SIG-M5 treated with dmso at 0.1 percent for 504 hours (cell line): ENCODE measurements at regions not wholly inside any gene's neighbourhood (a gene's known extent, or its start where the extent isn't known, plus 50 kb on each side); places are given as distances from the start of the nearest gene placed in this dataset.
"Not testable (repeated sequence)": the region's sequence is repeated elsewhere in the genome, so short reads cannot be mapped to it uniquely, and the experiment has no call there.

Source experiments
- DNase-seq: peaks from one replicate; lab custom pipeline; 2025; ENCODE audit not compliant: unreplicated experiment; lab: John Stamatoyannopoulos, UW

- no peak for DNase-seq
These were observed 50.1 kb downstream of the GCNT4 start for GRCh38 chr5:75002271-75002670.

GRCh38 chr5:74995926-74996325 is 56.4 kb downstream of the GCNT4 start:
- DNase-seq = no peak

DNA sequence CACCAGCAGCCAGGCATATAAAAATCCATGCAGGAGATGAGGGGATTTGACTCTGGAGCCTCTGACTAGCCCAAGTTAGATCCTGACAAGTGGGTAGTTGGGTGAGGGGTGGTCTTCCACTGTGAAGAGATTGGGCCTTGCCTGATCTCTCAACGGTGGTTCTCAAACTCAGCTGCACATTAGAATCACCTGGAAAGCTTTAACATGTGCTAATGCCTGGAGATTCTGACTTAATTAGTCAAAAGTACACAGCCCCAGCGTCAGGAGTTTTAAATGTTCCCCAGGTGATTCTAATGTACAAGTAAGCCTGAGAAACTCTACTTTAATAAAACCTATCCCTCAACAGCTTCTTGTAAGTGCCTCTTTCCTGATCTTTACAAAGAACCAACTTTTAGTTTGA is 57.5 kb downstream of the GCNT4 start:
- DNase-seq = no peak

DNA sequence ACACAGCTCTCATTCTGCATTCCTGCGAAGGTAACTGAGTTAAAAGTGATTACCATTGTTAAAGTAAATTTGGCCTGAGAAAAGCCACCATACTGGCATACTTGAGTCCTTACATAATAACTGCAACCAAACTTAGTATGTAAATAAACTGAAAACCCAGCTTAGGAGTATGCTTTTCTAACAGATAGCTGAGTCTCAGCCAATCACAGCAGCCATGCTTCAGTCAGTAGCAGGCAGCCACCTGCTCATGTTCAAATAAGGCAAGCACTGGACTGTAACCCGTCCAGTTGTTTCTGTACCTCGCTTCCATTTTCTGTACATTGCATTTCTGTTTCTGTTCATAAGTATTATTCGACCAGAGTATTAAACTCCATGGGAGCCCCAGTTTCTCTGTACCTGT is 58.6 kb downstream of the GCNT4 start:
- no peak for DNase-seq

DNA sequence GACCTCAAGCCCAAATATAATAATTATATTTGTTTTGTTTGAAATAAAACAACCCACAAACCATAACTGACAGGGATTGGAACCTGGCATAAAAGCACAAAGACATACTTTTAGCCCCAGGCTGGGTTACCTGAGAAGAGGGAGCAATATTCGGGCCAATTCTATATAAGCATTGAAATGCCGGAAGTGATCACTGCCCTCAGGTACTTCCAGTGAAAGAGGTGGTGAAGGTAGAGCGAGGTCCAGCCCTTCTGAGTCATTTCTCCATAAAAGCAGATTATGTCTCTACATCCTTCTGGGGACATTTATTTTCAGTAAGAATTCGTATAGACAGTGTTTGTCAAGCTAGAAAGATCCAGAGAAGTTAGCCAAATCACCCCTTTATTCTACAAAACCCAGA is 59.6 kb downstream of the GCNT4 start:
- no peak for DNase-seq

DNA sequence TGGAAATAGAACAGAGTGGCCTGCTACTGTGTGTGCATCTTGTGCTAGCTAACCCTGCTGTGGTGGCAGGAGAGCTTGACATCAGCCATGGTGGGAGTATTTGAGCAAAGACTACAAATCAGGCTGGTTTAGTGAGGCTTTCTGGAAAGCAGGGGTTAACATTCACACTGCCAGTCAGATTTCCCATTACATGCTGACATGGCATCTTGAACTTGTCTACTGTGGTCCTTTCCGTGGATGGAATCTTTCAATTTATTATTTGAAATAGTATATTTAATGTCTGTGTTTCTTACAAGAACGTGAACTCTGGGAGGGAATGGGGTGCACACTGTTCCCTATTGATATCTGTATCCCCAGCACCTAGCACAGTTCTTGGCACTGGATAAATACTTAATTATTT is 60.8 kb downstream of the GCNT4 start:
- no peak for DNase-seq

- DNase-seq = no peak
These were observed 62.2 kb downstream of the GCNT4 start for GRCh38 chr5:74990194-74990593.

DNA sequence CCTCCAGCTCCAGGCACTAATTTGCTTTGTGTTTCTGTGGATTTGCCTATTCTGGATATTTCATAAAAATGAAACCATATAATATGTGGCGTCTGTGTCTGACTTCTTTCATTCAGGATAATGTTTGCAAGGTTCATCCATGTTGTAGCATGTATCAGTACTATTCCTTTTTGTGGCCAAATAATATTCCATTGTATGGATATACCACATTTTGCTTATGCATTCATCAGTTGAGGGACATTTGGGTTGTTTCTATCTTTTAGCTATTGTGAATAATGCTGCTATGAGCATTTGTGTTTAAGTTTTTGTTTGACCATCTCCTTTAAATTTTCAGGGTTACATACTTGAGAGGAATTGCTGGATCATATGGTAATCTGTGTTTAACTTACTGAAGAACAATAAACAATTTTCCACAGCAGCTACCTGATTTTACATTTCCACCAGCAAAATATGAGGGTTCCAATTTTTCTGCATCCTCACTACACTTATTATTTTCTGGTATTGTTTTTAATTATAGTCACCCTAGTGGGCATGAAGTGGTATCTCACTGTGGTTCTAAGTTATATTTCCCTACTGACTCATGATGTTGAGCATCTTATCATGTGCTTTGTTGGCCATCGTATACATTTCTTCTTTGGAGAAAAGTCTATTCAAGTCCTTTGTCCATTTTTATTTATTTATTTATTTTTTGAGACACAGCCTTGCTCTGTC is 63.9 kb downstream of the GCNT4 start:
- DNase-seq = no peak

DNA sequence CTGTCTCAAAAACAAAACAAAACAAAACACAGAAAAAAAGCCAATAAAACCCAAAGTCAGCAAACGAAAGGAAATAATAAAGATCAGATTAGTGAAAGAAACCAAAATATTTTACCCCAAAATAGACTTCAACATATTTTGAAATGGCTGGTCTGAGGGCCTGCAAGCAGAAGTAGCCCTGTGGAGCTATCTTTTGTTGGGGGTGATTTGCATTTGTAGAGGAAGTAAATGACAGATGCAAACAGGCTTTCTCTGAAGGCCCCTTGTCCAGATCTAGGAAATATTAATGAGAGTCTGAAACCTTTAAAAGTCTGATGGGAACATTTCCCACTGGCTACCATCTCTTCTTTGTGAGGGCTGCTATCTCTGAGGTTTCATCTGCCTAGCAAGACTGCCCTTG is 74.0 kb downstream of the GCNT4 start:
- DNase-seq = peak; percentile 5

- DNase-seq = no peak
These were observed 74.9 kb downstream of the GCNT4 start for GRCh38 chr5:74977471-74977870.

GRCh38 chr5:74976651-74977050 is 75.7 kb downstream of the GCNT4 start:
- DNase-seq = no peak

GRCh38 chr5:74975582-74975981 is 76.8 kb downstream of the GCNT4 start:
- DNase-seq = no peak

GRCh38 chr5:74974451-74975091 is 77.8 kb downstream of the GCNT4 start:
- DNase-seq = no peak

DNA sequence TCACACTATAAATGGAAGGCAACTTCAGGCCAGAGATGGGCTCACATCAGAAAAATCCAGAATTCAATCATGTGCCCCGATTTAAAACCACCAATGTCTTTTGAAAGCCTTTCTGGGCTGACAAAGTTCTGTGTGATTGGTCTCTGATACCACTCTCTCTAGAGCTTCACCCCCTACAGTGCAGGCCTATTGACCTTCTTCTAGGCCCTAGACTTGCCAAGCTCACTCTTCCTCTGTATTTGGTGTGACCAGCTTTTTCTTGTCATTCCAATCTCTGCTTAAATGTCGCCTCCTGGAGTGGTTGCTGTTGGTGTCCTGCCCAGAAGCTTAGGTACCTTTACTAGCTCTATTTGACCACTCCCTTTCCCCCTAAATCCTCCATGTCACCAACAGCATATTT is 78.7 kb downstream of the GCNT4 start:
- no peak for DNase-seq

- no peak for DNase-seq
These were observed 80.4 kb downstream of the GCNT4 start for GRCh38 chr5:74971947-74972460.

DNA sequence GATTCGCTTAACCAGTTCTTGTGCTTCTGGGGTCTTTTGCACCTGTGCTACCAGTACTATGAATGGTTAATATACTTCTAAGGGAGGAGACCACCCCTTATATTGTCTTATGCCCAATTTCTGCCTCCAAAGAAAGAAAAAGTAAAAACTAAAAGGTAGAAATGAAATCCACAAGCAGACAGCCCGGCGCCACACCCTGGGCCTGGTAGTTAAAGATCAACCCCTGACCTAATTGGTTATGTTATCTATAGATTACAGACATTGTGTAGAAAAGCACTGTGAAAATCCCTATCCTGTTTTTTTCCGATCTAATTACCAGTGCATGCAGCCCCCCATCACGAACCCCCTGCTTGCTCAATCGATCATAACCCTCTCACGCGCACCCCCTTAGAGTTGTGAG is 81.5 kb downstream of the GCNT4 start:
- DNase-seq = not testable (repeated sequence)

DNA sequence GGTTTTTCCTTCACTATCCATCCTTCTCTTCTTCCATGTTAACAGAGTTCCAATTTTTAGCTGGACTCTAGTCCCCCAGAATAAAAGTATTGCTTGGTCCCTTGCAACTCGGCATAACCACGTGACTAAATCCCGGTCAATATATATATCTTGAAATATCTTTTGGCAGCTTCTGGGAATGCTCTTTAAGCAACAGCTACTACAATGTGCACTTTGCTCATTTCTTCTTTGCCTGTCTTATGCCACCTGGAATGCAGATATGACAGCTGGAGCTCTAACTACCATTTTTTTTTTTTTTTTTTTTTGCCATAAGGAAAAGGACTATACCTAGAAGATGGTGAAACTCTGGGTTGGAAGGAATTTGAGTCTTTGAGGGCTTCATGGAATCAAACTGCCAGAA is 82.6 kb downstream of the GCNT4 start:
- DNase-seq = no peak

DNA sequence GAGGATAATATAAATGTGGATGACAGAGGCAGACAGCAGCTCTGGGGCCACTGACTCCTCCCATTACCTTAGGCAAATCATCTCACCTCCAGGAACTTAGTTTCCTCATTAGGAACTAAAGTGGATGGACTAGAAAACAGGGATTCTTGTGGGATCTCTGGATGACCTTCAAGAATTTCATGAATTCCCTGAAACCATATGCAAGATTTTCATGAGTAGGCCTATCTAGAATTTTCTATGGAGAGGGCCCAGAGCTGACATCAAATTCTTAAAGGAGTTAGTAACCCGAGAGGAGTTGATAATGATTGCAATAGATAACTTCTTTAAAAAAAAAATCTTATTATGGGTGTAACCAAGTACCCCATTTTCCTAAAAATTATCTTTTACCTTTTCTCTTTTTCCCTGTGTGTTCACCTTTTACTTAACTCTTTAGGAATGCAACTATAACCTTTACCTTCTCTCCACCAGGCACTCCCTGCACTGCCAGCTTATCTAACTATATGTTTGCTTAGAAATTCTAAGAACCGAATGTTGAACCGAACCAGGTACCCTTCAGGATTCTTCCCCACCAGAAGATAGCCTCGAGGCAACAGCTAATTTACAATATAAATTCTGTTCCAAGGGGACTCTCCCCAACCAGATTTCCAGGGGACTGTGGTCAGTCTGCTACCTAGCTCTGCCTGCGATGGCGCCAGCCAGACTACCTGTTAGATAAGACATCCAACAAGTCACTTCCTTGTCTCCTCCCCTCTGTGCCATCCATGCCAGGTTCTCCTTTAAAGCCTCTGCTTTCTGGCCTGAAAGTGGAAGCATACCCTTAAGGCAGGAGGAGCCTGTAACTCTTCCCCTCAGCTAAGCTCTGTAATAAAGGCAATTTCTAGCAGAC is 86.0 kb downstream of the GCNT4 start:
- no peak for DNase-seq

GRCh38 chr5:74963407-74963806 is 89.0 kb downstream of the GCNT4 start:
- no peak for DNase-seq

DNA sequence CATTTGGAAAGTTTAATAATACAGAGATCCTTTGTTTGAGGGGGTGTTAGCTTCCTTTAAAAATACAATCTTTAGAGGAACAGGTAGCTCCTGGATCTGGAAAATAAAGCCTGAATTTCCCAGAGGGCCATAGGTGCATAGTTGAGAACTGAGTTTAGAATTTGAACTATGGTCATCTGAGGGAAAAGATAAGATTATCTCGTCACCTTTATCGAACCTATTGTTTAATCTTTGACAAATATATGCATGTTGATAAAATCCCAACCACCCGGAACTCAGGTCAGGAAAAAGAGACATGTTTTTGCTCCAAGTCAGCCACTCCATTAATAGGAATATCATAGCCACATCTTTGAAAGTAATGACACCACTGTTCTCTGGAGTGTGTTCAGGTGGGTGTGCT is 91.7 kb upstream of the FAM169A start:
- no peak for DNase-seq

GRCh38 chr5:74957029-74957784 is 91.0 kb upstream of the FAM169A start:
- DNase-seq = no peak
